ENCODE measurements at regions not wholly inside any gene's neighbourhood (a gene's known extent, or its start where the extent isn't known, plus 50 kb on each side); places are given as distances from the start of the nearest gene placed in this dataset.

- no peak for TF ChIP-seq POLR2A (IDR thresholded peaks at IDR 0.05; ENCODE audit: low read depth, low read length)
- no peak for TF ChIP-seq POLR2AphosphoS5 (IDR thresholded peaks at IDR 0.05; ENCODE audit: low read depth, low read length)
- no peak for TF ChIP-seq TAF1 (IDR thresholded peaks at IDR 0.05; ENCODE audit: borderline replicate concordance, low read depth, low read length)
Measured at GRCh38 chr1:69220672-69221071, 347.1 kb upstream of the LRRC7 start.

Measured in GM12892 (cell line).